Neural cell (in vitro differentiated cells): ENCODE measurements at regions not wholly inside any gene's neighbourhood (a gene's known extent, or its start where the extent isn't known, plus 50 kb on each side); places are given as distances from the start of the nearest gene placed in this dataset.

Experiments used
- CTCF ChIP-seq: fragments of 450-650 bp; IDR thresholded peaks from 2 replicates; pipeline ENCODE4 v1.5.1; 2014; ENCODE audit warnings: antibody characterized with exemption, mild to moderate bottlenecking, moderate library complexity; ENCODE audit not compliant: poor library complexity, severe bottlenecking
- POLR2AphosphoS5 ChIP-seq: IDR thresholded peaks from 2 replicates; pipeline ENCODE4 v1.6.1; 2012

- TF ChIP-seq CTCF (no peak), POLR2AphosphoS5 (no peak)
These were observed 82.2 kb downstream of the RPS6KA4 start for GRCh38 chr11:64441127-64441526.
